K562 (cell line): ENCODE measurements at regions not wholly inside any gene's neighbourhood (a gene's known extent, or its start where the extent isn't known, plus 50 kb on each side); places are given as distances from the start of the nearest gene placed in this dataset.

Experiments
- CBFA2T2 ChIP-seq: fragments of 450-650 bp; conservative IDR thresholded peaks from 2 replicates; pipeline ENCODE4 v1.6.1; 2017; ENCODE audit warnings: mild to moderate bottlenecking
- CHD2 ChIP-seq: IDR thresholded peaks from 2 replicates; pipeline ENCODE4 v1.6.1; 2011; ENCODE audit warnings: low read depth, low read length
- ELF2 ChIP-seq: fragments of 250-450 bp; sonication (Bioruptor Pico); IDR thresholded peaks from 2 replicates; pipeline ENCODE4 v1.5.0; 2021; ENCODE audit warnings: mild to moderate bottlenecking
- JUND ChIP-seq, 2 experiments: IDR thresholded peaks; 2 replicates in 1 of 2; 3 replicates in 1 of 2; pipeline ENCODE4 v1.6.1; 2011; ENCODE audit warnings: borderline replicate concordance in 2 of 2, low read depth in 2 of 2, low read length in 2 of 2, improper control_type of control experiment in 1 of 2, missing biosample characterization in 1 of 2, missing genetic modification characterization in 1 of 2, missing genetic modification reagents in 1 of 2
- NR2F6 ChIP-seq: fragments of 450-650 bp; formaldehyde crosslinking; IDR thresholded peaks from 2 replicates; pipeline ENCODE4 v1.4.0; 2020; ENCODE audit warnings: mild to moderate bottlenecking
- PURB ChIP-seq: sonication (generic); formaldehyde crosslinking; IDR thresholded peaks from 2 replicates; pipeline ENCODE4 v1.9.0; 2021; ENCODE audit warnings: low read depth, mild to moderate bottlenecking, missing genetic modification reagents
- RAD21 ChIP-seq, 2 experiments: fragments of 250-450 bp in 1 of 2; fragments of 450-650 bp in 1 of 2; sonication (Bioruptor Pico) in 1 of 2; formaldehyde crosslinking in 1 of 2; IDR thresholded peaks in 1 of 2; conservative IDR thresholded peaks in 1 of 2; 2 replicates each; pipeline versions ENCODE4 v1.4.0 to v1.8.0; 2020 to 2022; ENCODE audit warnings: mild to moderate bottlenecking in 2 of 2, moderate library complexity in 1 of 2
- SMC3 ChIP-seq: conservative IDR thresholded peaks from 2 replicates; pipeline ENCODE4 v1.6.1; 2011; ENCODE audit warnings: low read depth, low read length, improper control_type of control experiment; ENCODE audit not compliant: insufficient read depth
- ZNF274 ChIP-seq: IDR thresholded peaks from 2 replicates; pipeline ENCODE4 v1.6.1; 2011; ENCODE audit warnings: low read depth, mild to moderate bottlenecking, low read length, moderate library complexity, borderline replicate concordance
- ZNF384 ChIP-seq: IDR thresholded peaks from 2 replicates; pipeline ENCODE4 v1.6.1; 2012; ENCODE audit warnings: low read depth, low read length, improper control_type of control experiment
- TF ChIP-seq, protein P1 (sequence below): fragments of 450-650 bp; IDR thresholded peaks from 2 replicates; pipeline ENCODE4 v1.6.1; 2017; ENCODE audit warnings: mild to moderate bottlenecking, moderate library complexity
- TF ChIP-seq, protein P2 (sequence below): sonication (generic); formaldehyde crosslinking; IDR thresholded peaks from 2 replicates; pipeline ENCODE4 v1.8.0; 2022; ENCODE audit warnings: mild to moderate bottlenecking, low read depth, missing genetic modification reagents
- TF ChIP-seq, protein P3 (sequence below), 2 experiments: fragments of 450-650 bp; formaldehyde crosslinking in 1 of 2; IDR thresholded peaks; 2 replicates each; pipeline versions ENCODE4 v1.4.0 to v1.6.1; 2014 to 2020; ENCODE audit warnings: mild to moderate bottlenecking in 2 of 2, borderline replicate concordance in 1 of 2, low read depth in 1 of 2
- TF ChIP-seq, protein P4 (sequence below), 3 experiments: IDR thresholded peaks in 2 of 3; conservative IDR thresholded peaks in 1 of 3; 2 replicates each; pipeline ENCODE4 v1.5.1; 2011 to 2012; ENCODE audit warnings: low read length in 3 of 3, mild to moderate bottlenecking in 3 of 3, control low read depth in 2 of 3, improper control_type of control experiment in 1 of 3, inconsistent platforms in 1 of 3, low read depth in 1 of 3, mixed read lengths in 1 of 3, moderate library complexity in 1 of 3; ENCODE audit not compliant: insufficient read depth in 2 of 3

DNA sequence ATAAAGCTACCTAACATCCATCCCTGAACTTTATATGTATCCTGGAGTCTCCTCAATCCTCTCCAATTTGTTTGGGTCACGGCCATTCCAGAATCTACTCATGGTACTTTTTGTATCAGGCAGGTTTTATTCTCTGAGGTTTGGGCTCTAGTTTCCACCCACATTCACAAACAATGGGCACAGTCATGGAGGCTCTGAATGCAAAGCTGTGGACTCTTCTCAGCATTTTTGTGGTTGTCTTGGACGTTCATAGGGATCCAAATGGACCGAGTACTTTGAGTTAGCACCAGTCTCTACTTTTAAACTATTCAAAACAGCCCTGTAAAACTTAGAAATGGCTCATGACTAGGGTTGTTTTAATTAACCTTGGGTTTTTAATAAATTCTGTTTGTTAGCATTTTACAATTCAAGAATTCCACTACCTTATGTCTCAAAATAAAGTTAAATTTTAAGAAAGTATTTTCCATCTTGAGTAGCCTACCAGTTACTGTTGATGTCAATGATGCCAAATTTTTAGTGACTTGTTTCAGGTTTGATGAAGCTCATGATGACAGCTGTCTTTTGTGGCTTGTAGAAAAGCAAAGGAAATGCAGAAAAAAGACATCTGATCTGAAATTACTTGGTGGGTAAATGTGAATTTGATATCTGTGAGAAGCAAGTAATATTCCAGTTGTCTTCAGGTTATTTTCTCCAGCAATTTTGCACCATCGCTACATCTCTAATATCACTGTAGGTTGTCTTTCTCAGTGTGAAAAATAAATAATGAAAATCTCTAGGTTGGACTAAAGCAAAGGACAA is 275.7 kb upstream of the THBS1 start:
- TF ChIP-seq, protein P1, sequence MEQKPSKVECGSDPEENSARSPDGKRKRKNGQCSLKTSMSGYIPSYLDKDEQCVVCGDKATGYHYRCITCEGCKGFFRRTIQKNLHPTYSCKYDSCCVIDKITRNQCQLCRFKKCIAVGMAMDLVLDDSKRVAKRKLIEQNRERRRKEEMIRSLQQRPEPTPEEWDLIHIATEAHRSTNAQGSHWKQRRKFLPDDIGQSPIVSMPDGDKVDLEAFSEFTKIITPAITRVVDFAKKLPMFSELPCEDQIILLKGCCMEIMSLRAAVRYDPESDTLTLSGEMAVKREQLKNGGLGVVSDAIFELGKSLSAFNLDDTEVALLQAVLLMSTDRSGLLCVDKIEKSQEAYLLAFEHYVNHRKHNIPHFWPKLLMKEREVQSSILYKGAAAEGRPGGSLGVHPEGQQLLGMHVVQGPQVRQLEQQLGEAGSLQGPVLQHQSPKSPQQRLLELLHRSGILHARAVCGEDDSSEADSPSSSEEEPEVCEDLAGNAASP: no peak
- no peak for TF ChIP-seq RAD21 (CRISPR knock-in tag; conservative IDR thresholded peaks at IDR 0.05 in 1 of 2, IDR thresholded peaks at IDR 0.05 in 1 of 2)
- no peak for TF ChIP-seq CBFA2T2
- no peak for TF ChIP-seq JUND (IDR thresholded peaks at IDR 0.05; ENCODE audit: borderline replicate concordance, low read depth, low read length)
- no peak for TF ChIP-seq JUND (tag; IDR thresholded peaks at IDR 0.05; ENCODE audit: borderline replicate concordance, low read depth, low read length)
- TF ChIP-seq CHD2: no peak
- no peak for TF ChIP-seq PURB (CRISPR knock-in tag)
- TF ChIP-seq, protein P2, sequence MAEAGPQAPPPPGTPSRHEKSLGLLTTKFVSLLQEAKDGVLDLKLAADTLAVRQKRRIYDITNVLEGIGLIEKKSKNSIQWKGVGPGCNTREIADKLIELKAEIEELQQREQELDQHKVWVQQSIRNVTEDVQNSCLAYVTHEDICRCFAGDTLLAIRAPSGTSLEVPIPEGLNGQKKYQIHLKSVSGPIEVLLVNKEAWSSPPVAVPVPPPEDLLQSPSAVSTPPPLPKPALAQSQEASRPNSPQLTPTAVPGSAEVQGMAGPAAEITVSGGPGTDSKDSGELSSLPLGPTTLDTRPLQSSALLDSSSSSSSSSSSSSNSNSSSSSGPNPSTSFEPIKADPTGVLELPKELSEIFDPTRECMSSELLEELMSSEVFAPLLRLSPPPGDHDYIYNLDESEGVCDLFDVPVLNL (CRISPR knock-in tag): no peak
- TF ChIP-seq NR2F6 (CRISPR knock-in tag): no peak
- TF ChIP-seq ELF2 (CRISPR knock-in tag): no peak
- TF ChIP-seq, protein P3, sequence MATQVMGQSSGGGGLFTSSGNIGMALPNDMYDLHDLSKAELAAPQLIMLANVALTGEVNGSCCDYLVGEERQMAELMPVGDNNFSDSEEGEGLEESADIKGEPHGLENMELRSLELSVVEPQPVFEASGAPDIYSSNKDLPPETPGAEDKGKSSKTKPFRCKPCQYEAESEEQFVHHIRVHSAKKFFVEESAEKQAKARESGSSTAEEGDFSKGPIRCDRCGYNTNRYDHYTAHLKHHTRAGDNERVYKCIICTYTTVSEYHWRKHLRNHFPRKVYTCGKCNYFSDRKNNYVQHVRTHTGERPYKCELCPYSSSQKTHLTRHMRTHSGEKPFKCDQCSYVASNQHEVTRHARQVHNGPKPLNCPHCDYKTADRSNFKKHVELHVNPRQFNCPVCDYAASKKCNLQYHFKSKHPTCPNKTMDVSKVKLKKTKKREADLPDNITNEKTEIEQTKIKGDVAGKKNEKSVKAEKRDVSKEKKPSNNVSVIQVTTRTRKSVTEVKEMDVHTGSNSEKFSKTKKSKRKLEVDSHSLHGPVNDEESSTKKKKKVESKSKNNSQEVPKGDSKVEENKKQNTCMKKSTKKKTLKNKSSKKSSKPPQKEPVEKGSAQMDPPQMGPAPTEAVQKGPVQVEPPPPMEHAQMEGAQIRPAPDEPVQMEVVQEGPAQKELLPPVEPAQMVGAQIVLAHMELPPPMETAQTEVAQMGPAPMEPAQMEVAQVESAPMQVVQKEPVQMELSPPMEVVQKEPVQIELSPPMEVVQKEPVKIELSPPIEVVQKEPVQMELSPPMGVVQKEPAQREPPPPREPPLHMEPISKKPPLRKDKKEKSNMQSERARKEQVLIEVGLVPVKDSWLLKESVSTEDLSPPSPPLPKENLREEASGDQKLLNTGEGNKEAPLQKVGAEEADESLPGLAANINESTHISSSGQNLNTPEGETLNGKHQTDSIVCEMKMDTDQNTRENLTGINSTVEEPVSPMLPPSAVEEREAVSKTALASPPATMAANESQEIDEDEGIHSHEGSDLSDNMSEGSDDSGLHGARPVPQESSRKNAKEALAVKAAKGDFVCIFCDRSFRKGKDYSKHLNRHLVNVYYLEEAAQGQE (IDR thresholded peaks at IDR 0.05; ENCODE audit: borderline replicate concordance): no peak
- TF ChIP-seq, protein P3 (CRISPR knock-in tag; IDR thresholded peaks at IDR 0.05; ENCODE audit: low read depth): no peak
- TF ChIP-seq, protein P4, sequence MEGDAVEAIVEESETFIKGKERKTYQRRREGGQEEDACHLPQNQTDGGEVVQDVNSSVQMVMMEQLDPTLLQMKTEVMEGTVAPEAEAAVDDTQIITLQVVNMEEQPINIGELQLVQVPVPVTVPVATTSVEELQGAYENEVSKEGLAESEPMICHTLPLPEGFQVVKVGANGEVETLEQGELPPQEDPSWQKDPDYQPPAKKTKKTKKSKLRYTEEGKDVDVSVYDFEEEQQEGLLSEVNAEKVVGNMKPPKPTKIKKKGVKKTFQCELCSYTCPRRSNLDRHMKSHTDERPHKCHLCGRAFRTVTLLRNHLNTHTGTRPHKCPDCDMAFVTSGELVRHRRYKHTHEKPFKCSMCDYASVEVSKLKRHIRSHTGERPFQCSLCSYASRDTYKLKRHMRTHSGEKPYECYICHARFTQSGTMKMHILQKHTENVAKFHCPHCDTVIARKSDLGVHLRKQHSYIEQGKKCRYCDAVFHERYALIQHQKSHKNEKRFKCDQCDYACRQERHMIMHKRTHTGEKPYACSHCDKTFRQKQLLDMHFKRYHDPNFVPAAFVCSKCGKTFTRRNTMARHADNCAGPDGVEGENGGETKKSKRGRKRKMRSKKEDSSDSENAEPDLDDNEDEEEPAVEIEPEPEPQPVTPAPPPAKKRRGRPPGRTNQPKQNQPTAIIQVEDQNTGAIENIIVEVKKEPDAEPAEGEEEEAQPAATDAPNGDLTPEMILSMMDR (IDR thresholded peaks at IDR 0.05 in 2 of 3, conservative IDR thresholded peaks at IDR 0.05 in 1 of 3; ENCODE audit: insufficient read depth in 2 of 3, low read depth in 1 of 3, low read length in 3 of 3): no peak
- no peak for TF ChIP-seq SMC3
- no peak for TF ChIP-seq ZNF274
- no peak for TF ChIP-seq ZNF384
